ENCODE measurements at regions not wholly inside any gene's neighbourhood (a gene's known extent, or its start where the extent isn't known, plus 50 kb on each side); places are given as distances from the start of the nearest gene placed in this dataset.

DNA sequence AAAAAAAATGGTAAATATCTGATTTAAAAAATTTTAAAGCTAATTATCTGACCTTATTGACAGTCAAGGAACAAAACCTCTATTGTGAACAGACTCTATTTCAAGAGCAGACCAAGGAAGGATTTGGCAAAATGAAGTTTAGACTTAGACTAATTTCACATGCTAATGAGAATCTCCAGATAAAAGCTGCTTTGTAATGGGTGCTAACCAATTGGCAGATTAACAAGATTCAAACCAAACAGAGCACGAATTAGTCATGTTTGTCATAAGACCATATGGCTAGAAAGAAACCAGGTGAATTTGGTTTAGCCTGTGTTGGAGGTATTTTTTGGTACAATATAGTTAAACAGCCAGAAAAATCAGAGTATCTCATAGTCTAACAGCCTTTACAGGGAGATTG, 429.1 kb upstream of the NFE2L3 start:
- no peaks in the 10 kb centered on the region for H3K4me1 ChIP-seq (ENCODE audit: control insufficient read depth, extremely low read depth, insufficient read depth, low read length)
- no peaks in the 10 kb centered on the region for H3K36me3 ChIP-seq (ENCODE audit: control insufficient read depth in 2 of 2, extremely low read depth in 1 of 2, insufficient read depth in 2 of 2, low read length in 2 of 2)
- no peaks in the 10 kb centered on the region for H3K79me2 ChIP-seq (ENCODE audit: control insufficient read depth, insufficient read depth, low read length)
- ChIA-PET POLR2A (no interaction called here), CTCF (no interaction called here)
- no peaks in the 10 kb centered on the region for H4K20me1 ChIP-seq (replicated peaks; ENCODE audit: control insufficient read depth, extremely low read depth, insufficient read depth, low read length)
- H2AFZ ChIP-seq (ENCODE audit: low read depth, low read length) = no peak overlapping the region
- no peak overlapping the region for H3K27ac ChIP-seq (ENCODE audit: insufficient read depth, low read depth, low read length)
- no peak overlapping the region for H3K9ac ChIP-seq (replicated peaks; ENCODE audit: extremely low read depth, insufficient read depth, low read length)
- H3K4me3 ChIP-seq (replicated peaks in 1 of 3; ENCODE audit: insufficient read depth in 1 of 3, low read depth in 1 of 3, low read length in 3 of 3) = no peak overlapping the region
- no TSS peak for BruUV-seq (replicated peaks)
- H3K27me3 ChIP-seq (ENCODE audit: control insufficient read depth in 2 of 2, insufficient read depth in 2 of 2, low read length in 2 of 2) = no peaks in the 10 kb centered on the region
- no peaks in the 10 kb centered on the region for H3K9me1 ChIP-seq (replicated peaks; ENCODE audit: control insufficient read depth, extremely low read depth, insufficient read depth, low read length)
- intact Hi-C loops (cut with micrococcal nuclease) = loop anchor here (5.0 kb wide), 1 partner anchor 129 kb away; no protein-coding TSS in a partner anchor
- FAIRE-seq = no peak
- H3K9me3 ChIP-seq (replicated peaks; ENCODE audit: control insufficient read depth, insufficient read depth, low read length) = no peaks in the 10 kb centered on the region
- no peak overlapping the region for H3K4me2 ChIP-seq (ENCODE audit: insufficient read depth, low read length)
- TF ChIP-seq GATA2 (IDR thresholded peaks at IDR 0.05; ENCODE audit: insufficient read depth, insufficient read length, low read depth, low read length) = no peak
- no peak for TF ChIP-seq POLR2AphosphoS5 (IDR thresholded peaks at IDR 0.05; ENCODE audit: insufficient read depth, low read depth, low read length)
- TF ChIP-seq JUN (IDR thresholded peaks at IDR 0.05; ENCODE audit: borderline replicate concordance, insufficient read depth, insufficient read length, low read depth) = no peak
- dilution Hi-C loops (cut with MboI; ENCODE audit: extremely low pct_ligation_motif_present, low sequenced_read_pairs) = no loop called here
- DNase-seq (ENCODE audit: low read depth, low spot score) = no peak

- Histone ChIP-seq H3K79me2 (ENCODE audit: control insufficient read depth, insufficient read depth, low read length) (no peaks in the 10 kb centered on the region), H3K27ac (ENCODE audit: insufficient read depth, low read depth, low read length) (no peak overlapping the region), H3K9me1 (replicated peaks; ENCODE audit: control insufficient read depth, extremely low read depth, insufficient read depth, low read length) (no peaks in the 10 kb centered on the region), H3K36me3 (ENCODE audit: control insufficient read depth in 2 of 2, extremely low read depth in 1 of 2, insufficient read depth in 2 of 2, low read length in 2 of 2) (no peaks in the 10 kb centered on the region), H4K20me1 (replicated peaks; ENCODE audit: control insufficient read depth, extremely low read depth, insufficient read depth, low read length) (no peaks in the 10 kb centered on the region), H2AFZ (ENCODE audit: low read depth, low read length) (no peak overlapping the region), H3K4me3 (replicated peaks in 1 of 3; ENCODE audit: insufficient read depth in 1 of 3, low read depth in 1 of 3, low read length in 3 of 3) (no peak overlapping the region), H3K4me2 (ENCODE audit: insufficient read depth, low read length) (no peak overlapping the region), H3K27me3 (ENCODE audit: control insufficient read depth in 2 of 2, insufficient read depth in 2 of 2, low read length in 2 of 2) (no peaks in the 10 kb centered on the region), H3K9me3 (replicated peaks; ENCODE audit: control insufficient read depth, insufficient read depth, low read length) (no peaks in the 10 kb centered on the region), H3K4me1 (ENCODE audit: control insufficient read depth, extremely low read depth, insufficient read depth, low read length) (no peaks in the 10 kb centered on the region), H3K9ac (replicated peaks; ENCODE audit: extremely low read depth, insufficient read depth, low read length) (no peak overlapping the region)
- dilution Hi-C loops (cut with MboI; ENCODE audit: extremely low pct_ligation_motif_present, low sequenced_read_pairs) (no loop called here), intact Hi-C loops (cut with micrococcal nuclease) (no loop called here)
- ChIA-PET CTCF (no interaction called here), POLR2A (no interaction called here)
- no peak for TF ChIP-seq MYC (IDR thresholded peaks at IDR 0.05; ENCODE audit: low read depth, low read length)
- no TSS peak for BruUV-seq (replicated peaks)
- no peak for DNase-seq (ENCODE audit: low read depth, low spot score)
- FAIRE-seq = no peak
Measured at GRCh38 chr7:25725451-25725850, 426.5 kb upstream of the NFE2L3 start.
